IMR-90 (cell line): ENCODE measurements at regions not wholly inside any gene's neighbourhood (a gene's known extent, or its start where the extent isn't known, plus 50 kb on each side); places are given as distances from the start of the nearest gene placed in this dataset.

Experiments used
- ATAC-seq: fragments of 200-7000 bp; cut with Tn5 transposase; 2 replicates; pipeline ENCODE4 v1.9.1; 2020; ENCODE audit warnings: low read depth, mild to moderate bottlenecking, moderate library complexity
- BruUV-seq: library from RNA; stranded (reverse); fragments of 400-500 nt; replicated peaks from 2 replicates; lab custom pipeline; 2021; lab: Mats Ljungman, UMichigan
- CTCF ChIA-PET: fragments of 300-600 bp; formaldehyde crosslinking; extraction: SDS; loops from one replicate; lab custom pipeline; 2021; ENCODE audit warnings: antibody characterized with exemption; lab: Yijun Ruan, JAX
- POLR2A ChIA-PET: fragments of 300-600 bp; sonication (Branson Sonifier 250); formaldehyde crosslinking; loops from one replicate; lab custom pipeline; 2022; ENCODE audit warnings: antibody characterized with exemption; ENCODE audit not compliant: unreplicated experiment; lab: Charles Lee
- DNase-seq: peaks from one replicate; pipeline ENCODE4 v3.0.0; 2013
- H2AFZ ChIP-seq: replicated peaks from 2 replicates; pipeline ENCODE3; 2013; ENCODE audit warnings: low read length, mild to moderate bottlenecking; ENCODE audit not compliant: poor library complexity
- H2AK5ac ChIP-seq: 2 replicates; pipeline ENCODE4 v1.6.1; 2013; ENCODE audit warnings: low read depth, low read length, inconsistent platforms
- H2AK9ac ChIP-seq: replicated peaks from 2 replicates; pipeline ENCODE3; 2013; ENCODE audit warnings: mild to moderate bottlenecking, low read depth, low read length, moderate library complexity; ENCODE audit not compliant: poor library complexity
- H2BK120ac ChIP-seq: 2 replicates; pipeline ENCODE4 v1.6.1; 2013; ENCODE audit warnings: low read depth, low read length, inconsistent platforms
- H2BK15ac ChIP-seq: 3 replicates; pipeline ENCODE4 v1.6.1; 2013; ENCODE audit warnings: low read depth, low read length, inconsistent platforms
- H2BK20ac ChIP-seq: 2 replicates; pipeline ENCODE4 v1.6.1; 2013; ENCODE audit warnings: low read depth, mild to moderate bottlenecking, inconsistent platforms, low read length, moderate library complexity
- H2BK5ac ChIP-seq: 2 replicates; pipeline ENCODE4 v1.6.1; 2013; ENCODE audit warnings: mild to moderate bottlenecking, low read depth, low read length, inconsistent platforms; ENCODE audit not compliant: poor library complexity, severe bottlenecking
- H3K14ac ChIP-seq: replicated peaks from 2 replicates; pipeline ENCODE4 v1.6.1; 2013; ENCODE audit warnings: low read depth, low read length, inconsistent platforms
- H3K18ac ChIP-seq: 2 replicates; pipeline ENCODE4 v1.6.1; 2013; ENCODE audit warnings: low read depth, low read length, control low read depth
- H3K23ac ChIP-seq: 2 replicates; pipeline ENCODE4 v1.6.1; 2013; ENCODE audit warnings: low read depth, low read length, inconsistent platforms
- H3K27ac ChIP-seq: 2 replicates; pipeline ENCODE4 v1.5.1; 2013; ENCODE audit warnings: mild to moderate bottlenecking, control low read depth, low read length; ENCODE audit not compliant: insufficient read depth
- H3K27me3 ChIP-seq: 2 replicates; pipeline ENCODE4 v1.6.1; 2013; ENCODE audit warnings: low read length; ENCODE audit not compliant: control insufficient read depth, insufficient read depth
- H3K36me3 ChIP-seq: 2 replicates; pipeline ENCODE4 v1.6.1; 2013; ENCODE audit warnings: low read length, mixed read lengths; ENCODE audit not compliant: control insufficient read depth, insufficient read depth
- H3K4ac ChIP-seq: 2 replicates; pipeline ENCODE4 v1.6.1; 2013; ENCODE audit warnings: low read depth, low read length, inconsistent platforms
- H3K4me1 ChIP-seq: 2 replicates; pipeline ENCODE4 v1.6.1; 2013; ENCODE audit warnings: low read length, mixed read lengths; ENCODE audit not compliant: control insufficient read depth, insufficient read depth
- H3K4me2 ChIP-seq: 2 replicates; pipeline ENCODE4 v1.6.1; 2013; ENCODE audit warnings: low read depth, mild to moderate bottlenecking, control low read depth, low read length, moderate library complexity
- H3K4me3 ChIP-seq: 2 replicates; pipeline ENCODE4 v1.5.1; 2013; ENCODE audit warnings: low read depth, mild to moderate bottlenecking, control low read depth, low read length, moderate library complexity; ENCODE audit not compliant: insufficient read depth
- H3K56ac ChIP-seq: 2 replicates; pipeline ENCODE4 v1.6.1; 2013; ENCODE audit warnings: low read length, inconsistent platforms; ENCODE audit not compliant: insufficient read depth; ENCODE audit errors: extremely low read depth
- H3K79me1 ChIP-seq, 2 experiments: 2 replicates each; pipeline ENCODE4 v1.6.1; 2013; ENCODE audit warnings: low read length in 2 of 2, inconsistent platforms in 1 of 2, low read depth in 1 of 2
- H3K9ac ChIP-seq: 2 replicates; pipeline ENCODE4 v1.6.1; 2013; ENCODE audit warnings: low read depth, low read length, control low read depth
- H3K9me1 ChIP-seq: 2 replicates; pipeline ENCODE4 v1.6.1; 2013; ENCODE audit warnings: low read length, inconsistent platforms; ENCODE audit not compliant: insufficient read depth
- H3K9me3 ChIP-seq: 2 replicates; pipeline ENCODE4 v1.6.1; 2013; ENCODE audit warnings: low read length; ENCODE audit not compliant: control insufficient read depth, insufficient read depth
- H4K20me1 ChIP-seq: 2 replicates; pipeline ENCODE4 v1.6.1; 2013; ENCODE audit warnings: low read length, inconsistent platforms; ENCODE audit not compliant: insufficient read depth
- H4K5ac ChIP-seq: 2 replicates; pipeline ENCODE4 v1.6.1; 2013; ENCODE audit warnings: mild to moderate bottlenecking, low read depth, low read length, control low read depth
- H4K8ac ChIP-seq, 2 experiments: 2 replicates each; pipeline ENCODE4 v1.6.1; 2013; ENCODE audit warnings: low read depth in 2 of 2, low read length in 2 of 2, control low read depth in 1 of 2, inconsistent platforms in 1 of 2
- H4K91ac ChIP-seq: 2 replicates; pipeline ENCODE4 v1.6.1; 2013; ENCODE audit warnings: low read depth, low read length, inconsistent platforms; ENCODE audit not compliant: insufficient read depth
- BHLHE40 ChIP-seq: fragments of 150-350 bp; IDR thresholded peaks from 2 replicates; pipeline ENCODE4 v1.6.1; 2016; ENCODE audit warnings: mild to moderate bottlenecking, low read depth, low read length
- CEBPB ChIP-seq: IDR thresholded peaks from 2 replicates; pipeline ENCODE4 v1.6.1; 2012; ENCODE audit warnings: low read depth, low read length, improper control_type of control experiment
- CHD1 ChIP-seq: IDR thresholded peaks from 2 replicates; pipeline ENCODE4 v1.6.1; 2012; ENCODE audit warnings: low read depth, low read length, improper control_type of control experiment
- CTCF ChIP-seq: conservative IDR thresholded peaks from 2 replicates; pipeline ENCODE4 v1.5.1; 2012; ENCODE audit warnings: mild to moderate bottlenecking, low read depth, low read length, improper control_type of control experiment
- ELK1 ChIP-seq: fragments of 150-350 bp; IDR thresholded peaks from 2 replicates; pipeline ENCODE4 v1.6.1; 2016; ENCODE audit warnings: low read depth, mild to moderate bottlenecking, low read length, moderate library complexity, borderline replicate concordance
- FOS ChIP-seq: fragments of 150-350 bp; IDR thresholded peaks from 2 replicates; pipeline ENCODE4 v1.6.1; 2016; ENCODE audit warnings: low read depth, low read length
- MAFK ChIP-seq: IDR thresholded peaks from 2 replicates; pipeline ENCODE4 v1.6.1; 2012; ENCODE audit warnings: low read depth, low read length, improper control_type of control experiment
- MXI1 ChIP-seq: IDR thresholded peaks from 2 replicates; pipeline ENCODE4 v1.6.1; 2012; ENCODE audit warnings: low read depth, mild to moderate bottlenecking, low read length, moderate library complexity, borderline replicate concordance
- NFE2L2 ChIP-seq: fragments of 150-350 bp; IDR thresholded peaks from 2 replicates; pipeline ENCODE4 v1.6.1; 2016; ENCODE audit warnings: low read depth, mild to moderate bottlenecking, low read length
- POLR2A ChIP-seq: IDR thresholded peaks from 2 replicates; pipeline ENCODE4 v1.6.1; 2012; ENCODE audit warnings: mild to moderate bottlenecking, low read depth, low read length
- RAD21 ChIP-seq: IDR thresholded peaks from 2 replicates; pipeline ENCODE4 v1.6.1; 2012; ENCODE audit warnings: low read length, improper control_type of control experiment
- RCOR1 ChIP-seq: IDR thresholded peaks from 2 replicates; pipeline ENCODE4 v1.6.1; 2012; ENCODE audit warnings: mild to moderate bottlenecking, low read length, improper control_type of control experiment; ENCODE audit not compliant: insufficient replicate concordance
- RFX5 ChIP-seq: IDR thresholded peaks from 2 replicates; pipeline ENCODE4 v1.8.0; 2012; ENCODE audit warnings: low read depth, mild to moderate bottlenecking, low read length, moderate library complexity
- SMC3 ChIP-seq: fragments of 150-350 bp; IDR thresholded peaks from 2 replicates; pipeline ENCODE4 v1.6.1; 2016; ENCODE audit warnings: low read depth, mild to moderate bottlenecking, antibody characterized with exemption, low read length, moderate library complexity
- USF2 ChIP-seq: fragments of 150-350 bp; IDR thresholded peaks from 2 replicates; pipeline ENCODE4 v1.6.1; 2017; ENCODE audit warnings: mild to moderate bottlenecking, antibody characterized with exemption, low read length, low read depth
- WGBS, 2 experiments: methylation state at CpG; one replicate each; pipeline versions ENCODE4 v1.1.5 to v1.1.7; 2013; ENCODE audit warnings: missing lambda C conversion rate in 2 of 2; ENCODE audit not compliant: insufficient read length in 1 of 2; ENCODE audit errors: extremely low coverage in 2 of 2; 5-methylcytosine and 5-hydroxymethylcytosine counted together
- dilution Hi-C: fragments of 300-500 bp; cut with HindIII; formaldehyde crosslinking; loops from one replicate; pipeline ENCODE4 v1.14.3; 2018; ENCODE audit warnings: low sequenced_read_pairs; ENCODE audit not compliant: unreplicated experiment
- in situ Hi-C: fragments of 300-500 bp; cut with MboI; formaldehyde crosslinking; loops from 3 replicates; pipeline ENCODE4 v1.14.3; 2019; ENCODE audit warnings: low sequenced_read_pairs, inconsistent platforms, mixed read lengths
- intact Hi-C: fragments of 100-400 bp; cut with micrococcal nuclease; formaldehyde crosslinking; loops from 2 replicates; pipeline ENCODE4 v1.10.0; 2022

- H3K4me1 ChIP-seq = no peaks in the 10 kb centered on the region
- BruUV-seq = no TSS peak
Measured at GRCh38 chr21:20086508-20086907, 911.7 kb upstream of the NCAM2 start.

More at GRCh38 chr21:20086508-20086907, 911.7 kb upstream of the NCAM2 start:
- Histone ChIP-seq H2AFZ (no peak overlapping the region), H4K91ac (no peak overlapping the region), H3K9ac (no peak overlapping the region), H3K56ac (no peak overlapping the region), H2BK15ac (no peak overlapping the region), H2BK120ac (no peak overlapping the region), H3K18ac (no peak overlapping the region), H3K79me1 (no peaks in the 10 kb centered on the region), H3K4me3 (no peak overlapping the region), H3K9me3 (peaks cover 14% of the 10 kb centered on the region), H4K20me1 (no peaks in the 10 kb centered on the region), H2AK9ac (no peak overlapping the region), H2BK5ac (no peak overlapping the region), H3K4me2 (no peak overlapping the region), H4K8ac (no peak overlapping the region), H3K23ac (no peak overlapping the region), H3K36me3 (no peaks in the 10 kb centered on the region), H4K5ac (no peak overlapping the region), H3K27ac (no peak overlapping the region), H3K9me1 (no peaks in the 10 kb centered on the region), H3K27me3 (no peaks in the 10 kb centered on the region), H3K4ac (no peak overlapping the region), H2BK20ac (no peak overlapping the region), H2AK5ac (no peak overlapping the region), H3K14ac (no peak overlapping the region)
- ATAC-seq (no peak), DNase-seq (no peak)
- dilution Hi-C loops = no loop called here
- intact Hi-C loops = no loop called here
- CTCF ChIA-PET = no interaction called here
- in situ Hi-C loops = no loop called here
- TF ChIP-seq MAFK (no peak), ELK1 (no peak), FOS (no peak), SMC3 (no peak), CHD1 (no peak), CTCF (no peak), CEBPB (no peak), BHLHE40 (no peak), NFE2L2 (no peak), RCOR1 (no peak), RAD21 (no peak), POLR2A (no peak), RFX5 (no peak), USF2 (no peak), MXI1 (no peak)
- WGBS, 2 experiments = no CpG with 5 or more reads among the region's 3 CpGs
- POLR2A ChIA-PET = no interaction called here
